H1 (cell line): ENCODE measurements at regions not wholly inside any gene's neighbourhood (a gene's known extent, or its start where the extent isn't known, plus 50 kb on each side); places are given as distances from the start of the nearest gene placed in this dataset.

Experiments used
- CTCF ChIA-PET: fragments of 300-600 bp; sonication (Branson Sonifier 250); formaldehyde crosslinking; loops from one replicate; lab custom pipeline; 2021; ENCODE audit not compliant: partially characterized antibody; lab: Charles Lee
- POLR2A ChIA-PET: fragments of 300-600 bp; sonication (Branson Sonifier 250); formaldehyde crosslinking; loops from one replicate; lab custom pipeline; 2021; ENCODE audit warnings: inconsistent platforms; ENCODE audit not compliant: partially characterized antibody; lab: Charles Lee
- DNase-seq, 2 experiments: peaks; one replicate each; pipeline versions ENCODE4 v3.0.0 to v3.0.0-alpha.2; 2010 to 2022; ENCODE audit warnings: low spot score in 2 of 2, low read depth in 1 of 2, mixed read lengths in 1 of 2
- FAIRE-seq: peaks from 2 replicates; lab custom pipeline; 2011; peaks lifted over from hg19 to GRCh38; lab: Jason Lieb, UNC
- H2AFZ ChIP-seq: 2 replicates; pipeline ENCODE4 v1.8.1; 2012; ENCODE audit warnings: low read length, inconsistent platforms
- H2AK5ac ChIP-seq: 2 replicates; pipeline ENCODE4 v1.6.1; 2013; ENCODE audit warnings: low read depth, low read length
- H2BK120ac ChIP-seq: replicated peaks from 2 replicates; pipeline ENCODE3; 2013; ENCODE audit warnings: low read depth, low read length, inconsistent platforms
- H2BK12ac ChIP-seq: 2 replicates; pipeline ENCODE4 v1.6.1; 2013; ENCODE audit warnings: low read depth, low read length
- H2BK15ac ChIP-seq: 2 replicates; pipeline ENCODE4 v1.6.1; 2013; ENCODE audit warnings: low read length
- H2BK20ac ChIP-seq: 2 replicates; pipeline ENCODE4 v1.6.1; 2013; ENCODE audit warnings: low read length
- H2BK5ac ChIP-seq: 2 replicates; pipeline ENCODE4 v1.6.1; 2013; ENCODE audit warnings: low read depth, low read length
- H3K14ac ChIP-seq: 2 replicates; pipeline ENCODE4 v1.6.1; 2013; ENCODE audit warnings: inconsistent platforms; ENCODE audit not compliant: insufficient read length
- H3K18ac ChIP-seq: 2 replicates; pipeline ENCODE4 v1.6.1; 2013; ENCODE audit warnings: low read length; ENCODE audit errors: extremely low read depth
- H3K23ac ChIP-seq: 2 replicates; pipeline ENCODE4 v1.6.1; 2013; ENCODE audit warnings: inconsistent platforms; ENCODE audit not compliant: insufficient read length
- H3K23me2 ChIP-seq: 2 replicates; pipeline ENCODE4 v1.6.1; 2013; ENCODE audit warnings: low read depth, low read length
- H3K27ac ChIP-seq: 2 replicates; pipeline ENCODE4 v1.6.1; 2011; ENCODE audit warnings: low read depth, low read length, inconsistent platforms
- H3K27me3 ChIP-seq, 4 experiments: replicated peaks in 1 of 4; 1 replicate in 1 of 4; 2 replicates in 3 of 4; pipeline versions ENCODE4 v1.6.1 to v1.8.1; 2011 to 2013; ENCODE audit warnings: low read length in 3 of 4, mild to moderate bottlenecking in 3 of 4, inconsistent platforms in 2 of 4, mixed read lengths in 2 of 4, moderate library complexity in 1 of 4; ENCODE audit not compliant: control insufficient read depth in 3 of 4, insufficient read depth in 3 of 4; ENCODE audit errors: extremely low read depth in 1 of 4
- H3K36me3 ChIP-seq, 4 experiments: 2 replicates each; pipeline versions ENCODE4 v1.6.1 to v1.8.1; 2011 to 2013; ENCODE audit warnings: mild to moderate bottlenecking in 4 of 4, low read length in 3 of 4, moderate library complexity in 2 of 4, control low read depth in 1 of 4, inconsistent platforms in 1 of 4; ENCODE audit not compliant: insufficient read depth in 4 of 4, control insufficient read depth in 2 of 4
- H3K4ac ChIP-seq: replicated peaks from 2 replicates; pipeline ENCODE3; 2013; ENCODE audit warnings: low read length, low read depth, mixed read lengths, inconsistent platforms; ENCODE audit not compliant: insufficient read length
- H3K4me1 ChIP-seq, 4 experiments: replicated peaks in 1 of 4; 1 replicate in 1 of 4; 2 replicates in 3 of 4; pipeline versions ENCODE4 v1.6.1 to v1.8.1; 2011 to 2013; ENCODE audit warnings: low read length in 3 of 4, inconsistent platforms in 2 of 4, mixed read lengths in 1 of 4; ENCODE audit not compliant: insufficient read depth in 4 of 4, control insufficient read depth in 3 of 4
- H3K4me2 ChIP-seq, 2 experiments: 2 replicates each; pipeline versions ENCODE4 v1.6.1 to v1.8.1; 2011 to 2013; ENCODE audit warnings: low read depth in 2 of 2, low read length in 2 of 2, control low read depth in 1 of 2, inconsistent platforms in 1 of 2, mild to moderate bottlenecking in 1 of 2; ENCODE audit not compliant: insufficient read depth in 1 of 2
- H3K4me3 ChIP-seq, 4 experiments: fragments of 200-600, 300-600 bp in 1 of 4; sonication (generic), shearing (Covaris generic), sonication (Bioruptor Twin) in 1 of 4; 2 replicates each; pipeline versions ENCODE4 v1.5.1 to v1.8.1; 2011 to 2016; ENCODE audit warnings: low read length in 4 of 4, low read depth in 3 of 4, control low read depth in 2 of 4, inconsistent platforms in 2 of 4, mild to moderate bottlenecking in 2 of 4, mixed read lengths in 1 of 4, moderate library complexity in 1 of 4; ENCODE audit not compliant: insufficient read depth in 2 of 4; ENCODE audit errors: extremely low read depth in 1 of 4
- H3K56ac ChIP-seq: replicated peaks from 2 replicates; pipeline ENCODE3; 2013; ENCODE audit warnings: low read depth, mild to moderate bottlenecking, mixed read lengths, low read length, inconsistent platforms; ENCODE audit not compliant: insufficient read length
- H3K79me1 ChIP-seq: 2 replicates; pipeline ENCODE4 v1.6.1; 2013; ENCODE audit warnings: low read depth, low read length, control low read depth
- H3K79me2 ChIP-seq, 2 experiments: 2 replicates each; pipeline versions ENCODE4 v1.6.1 to v1.8.1; 2012 to 2013; ENCODE audit warnings: low read length in 2 of 2, mild to moderate bottlenecking in 2 of 2, inconsistent platforms in 1 of 2; ENCODE audit not compliant: insufficient read depth in 2 of 2, control insufficient read depth in 1 of 2
- H3K9ac ChIP-seq, 4 experiments: replicated peaks in 1 of 4; 1 replicate in 1 of 4; 2 replicates in 3 of 4; pipeline versions ENCODE4 v1.6.1 to v1.8.1; 2011 to 2013; ENCODE audit warnings: low read depth in 3 of 4, low read length in 3 of 4, control low read depth in 2 of 4, mild to moderate bottlenecking in 2 of 4, moderate library complexity in 2 of 4, inconsistent platforms in 1 of 4; ENCODE audit errors: extremely low read depth in 1 of 4
- H3K9me3 ChIP-seq, 2 experiments: 2 replicates each; pipeline versions ENCODE4 v1.6.1 to v1.8.1; 2012 to 2013; ENCODE audit warnings: mild to moderate bottlenecking in 2 of 2, moderate library complexity in 2 of 2, control low read depth in 1 of 2, inconsistent platforms in 1 of 2, low read depth in 1 of 2, low read length in 1 of 2, mixed read lengths in 1 of 2; ENCODE audit not compliant: insufficient read depth in 2 of 2
- H4K20me1 ChIP-seq, 2 experiments: replicated peaks in 1 of 2; 2 replicates each; pipeline versions ENCODE3 to v1.8.1; 2011 to 2013; ENCODE audit warnings: inconsistent platforms in 2 of 2, low read length in 2 of 2, mild to moderate bottlenecking in 1 of 2; ENCODE audit not compliant: insufficient read depth in 2 of 2, control insufficient read depth in 1 of 2
- H4K5ac ChIP-seq: 2 replicates; pipeline ENCODE4 v1.6.1; 2013; ENCODE audit warnings: low read length, low read depth, mixed read lengths, inconsistent platforms; ENCODE audit not compliant: insufficient read length
- H4K8ac ChIP-seq: 2 replicates; pipeline ENCODE4 v1.8.0; 2013; ENCODE audit warnings: mild to moderate bottlenecking, moderate library complexity, low read length, inconsistent platforms; ENCODE audit not compliant: insufficient read depth; ENCODE audit errors: extremely low read depth
- H4K91ac ChIP-seq: replicated peaks from 2 replicates; pipeline ENCODE3; 2013; ENCODE audit warnings: low read length, mixed read lengths, inconsistent platforms; ENCODE audit not compliant: insufficient read length
- CREB1 ChIP-seq: IDR thresholded peaks from 2 replicates; pipeline ENCODE4 v1.6.1; 2012; ENCODE audit warnings: inconsistent platforms
- EZH2 ChIP-seq: fragments of 200-600 bp; sonication (generic); IDR thresholded peaks from 2 replicates; pipeline ENCODE4 v1.7.1; 2012; ENCODE audit warnings: low read depth, mild to moderate bottlenecking, moderate library complexity, low read length, inconsistent platforms; ENCODE audit not compliant: severe bottlenecking
- GTF2F1 ChIP-seq: IDR thresholded peaks from 2 replicates; pipeline ENCODE4 v1.6.1; 2012; ENCODE audit warnings: low read depth, low read length, improper control_type of control experiment, borderline replicate concordance
- POLR2AphosphoS5 ChIP-seq: IDR thresholded peaks from 2 replicates; pipeline ENCODE4 v1.6.1; 2011; ENCODE audit warnings: low read depth, low read length
- POU5F1 ChIP-seq: IDR thresholded peaks from 2 replicates; pipeline ENCODE4 v1.6.1; 2011; ENCODE audit warnings: low read depth, mild to moderate bottlenecking, low read length, moderate library complexity
- SIRT6 ChIP-seq: IDR thresholded peaks from one replicate; pipeline ENCODE4 v1.7.1; 2012; ENCODE audit warnings: low read length, inconsistent platforms
- WGBS, 2 experiments: shearing (Covaris generic) in 1 of 2; methylation state at CpG; one replicate each; pipeline versions ENCODE4 v1.1.6 to v1.1.7; 2013 to 2015; ENCODE audit warnings: low lambda C conversion rate in 2 of 2, mixed read lengths in 2 of 2, inconsistent platforms in 1 of 2, low coverage in 1 of 2, missing lambda C conversion rate in 1 of 2; ENCODE audit not compliant: insufficient replicate concordance in 2 of 2, insufficient coverage in 1 of 2, insufficient read length in 1 of 2; ENCODE audit errors: extremely low coverage in 1 of 2, missing lambda C conversion rate in 1 of 2; 5-methylcytosine and 5-hydroxymethylcytosine counted together
- TF ChIP-seq, protein P1 (sequence below): IDR thresholded peaks from 2 replicates; pipeline ENCODE4 v1.6.1; 2012; ENCODE audit warnings: low read length, inconsistent platforms
- TF ChIP-seq, protein P2 (sequence below): IDR thresholded peaks from 2 replicates; pipeline ENCODE4 v1.6.1; 2011; ENCODE audit warnings: low read length, improper control_type of control experiment

DNA sequence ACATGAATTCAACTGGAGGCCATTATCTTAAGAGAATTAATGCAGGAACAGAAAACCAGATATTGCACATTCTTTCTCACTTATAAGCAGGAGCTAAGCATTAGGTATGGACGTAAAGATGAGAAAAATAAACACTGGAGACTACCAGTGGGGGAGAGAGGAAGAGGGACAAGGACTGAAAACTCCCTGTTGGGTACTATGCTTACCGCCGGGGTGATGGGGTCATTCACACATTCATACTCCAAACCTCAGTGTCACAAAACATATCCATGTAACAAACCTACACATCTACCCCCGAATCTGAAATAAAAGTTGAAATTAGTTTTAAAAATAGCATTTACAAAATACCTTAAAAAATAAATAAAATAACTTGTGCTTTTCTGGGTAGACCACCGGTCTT is 80.8 kb upstream of the RAP1B start:
- no peaks in the 10 kb centered on the region for H3K27me3 ChIP-seq
- no peak overlapping the region for H2BK20ac ChIP-seq
- no peaks in the 10 kb centered on the region for H3K23me2 ChIP-seq
- H3K18ac ChIP-seq, result no peak overlapping the region
- DNase-seq (no peak), FAIRE-seq (no peak)
- H3K9ac ChIP-seq, result no peak overlapping the region
- H3K27ac ChIP-seq, result no peak overlapping the region
- ChIA-PET POLR2A (no interaction called here), CTCF (interaction anchor here (0.6 kb wide), 1 partner anchor 194 kb away, joined by 3 read pairs; no protein-coding TSS in a partner anchor)
- H3K14ac ChIP-seq, result no peak overlapping the region
- peaks cover 3 to 7% of the 10 kb centered on the region in 2 experiments; a peak in 1 of 4 replicates for H3K9me3 ChIP-seq
- no peak overlapping the region for H3K4me2 ChIP-seq
- no peak overlapping the region for H3K23ac ChIP-seq
- no peak overlapping the region for H2AFZ ChIP-seq
- H3K79me2 ChIP-seq, result no peaks in the 10 kb centered on the region
- H3K4me1 ChIP-seq, result no peaks in the 10 kb centered on the region
- H3K79me1 ChIP-seq, result no peaks in the 10 kb centered on the region
- H3K4me3 ChIP-seq, result no peak overlapping the region
- H3K56ac ChIP-seq, result no peak overlapping the region
- no peak overlapping the region for H2AK5ac ChIP-seq
- no peak overlapping the region for H2BK12ac ChIP-seq
- H3K4ac ChIP-seq, result no peak overlapping the region
- H4K5ac ChIP-seq, result no peak overlapping the region
- H4K8ac ChIP-seq, result no peak overlapping the region
- 94% methylated on average over 5 of the region's 5 CpGs; no CpG with 5 or more reads in 1 of the 2 experiments for WGBS, 2 experiments
- no peak overlapping the region for H2BK5ac ChIP-seq
- H2BK120ac ChIP-seq, result no peak overlapping the region
- no peak for TF ChIP-seq POU5F1
- TF ChIP-seq, protein P1, sequence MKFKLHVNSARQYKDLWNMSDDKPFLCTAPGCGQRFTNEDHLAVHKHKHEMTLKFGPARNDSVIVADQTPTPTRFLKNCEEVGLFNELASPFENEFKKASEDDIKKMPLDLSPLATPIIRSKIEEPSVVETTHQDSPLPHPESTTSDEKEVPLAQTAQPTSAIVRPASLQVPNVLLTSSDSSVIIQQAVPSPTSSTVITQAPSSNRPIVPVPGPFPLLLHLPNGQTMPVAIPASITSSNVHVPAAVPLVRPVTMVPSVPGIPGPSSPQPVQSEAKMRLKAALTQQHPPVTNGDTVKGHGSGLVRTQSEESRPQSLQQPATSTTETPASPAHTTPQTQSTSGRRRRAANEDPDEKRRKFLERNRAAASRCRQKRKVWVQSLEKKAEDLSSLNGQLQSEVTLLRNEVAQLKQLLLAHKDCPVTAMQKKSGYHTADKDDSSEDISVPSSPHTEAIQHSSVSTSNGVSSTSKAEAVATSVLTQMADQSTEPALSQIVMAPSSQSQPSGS, result no peak
- TF ChIP-seq CREB1, result no peak
- no peak for TF ChIP-seq SIRT6
- no peak for TF ChIP-seq GTF2F1
- TF ChIP-seq, protein P2, sequence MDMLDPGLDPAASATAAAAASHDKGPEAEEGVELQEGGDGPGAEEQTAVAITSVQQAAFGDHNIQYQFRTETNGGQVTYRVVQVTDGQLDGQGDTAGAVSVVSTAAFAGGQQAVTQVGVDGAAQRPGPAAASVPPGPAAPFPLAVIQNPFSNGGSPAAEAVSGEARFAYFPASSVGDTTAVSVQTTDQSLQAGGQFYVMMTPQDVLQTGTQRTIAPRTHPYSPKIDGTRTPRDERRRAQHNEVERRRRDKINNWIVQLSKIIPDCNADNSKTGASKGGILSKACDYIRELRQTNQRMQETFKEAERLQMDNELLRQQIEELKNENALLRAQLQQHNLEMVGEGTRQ, result no peak
- TF ChIP-seq POLR2AphosphoS5, result no peak
- no peak for TF ChIP-seq EZH2
- H2BK15ac ChIP-seq, result no peak overlapping the region
- no peak overlapping the region for H4K91ac ChIP-seq
- no peaks in the 10 kb centered on the region for H4K20me1 ChIP-seq
- no peaks in the 10 kb centered on the region for H3K36me3 ChIP-seq
